DMS153 (cell line): ENCODE measurements at regions not wholly inside any gene's neighbourhood (a gene's known extent, or its start where the extent isn't known, plus 50 kb on each side); places are given as distances from the start of the nearest gene placed in this dataset.
"Not testable (repeated sequence)": the region's sequence is repeated elsewhere in the genome, so short reads cannot be mapped to it uniquely, and the experiment has no call there.

Experiments used
- DNase-seq: peaks from one replicate; lab custom pipeline; 2025; lab: John Stamatoyannopoulos, UW

DNA sequence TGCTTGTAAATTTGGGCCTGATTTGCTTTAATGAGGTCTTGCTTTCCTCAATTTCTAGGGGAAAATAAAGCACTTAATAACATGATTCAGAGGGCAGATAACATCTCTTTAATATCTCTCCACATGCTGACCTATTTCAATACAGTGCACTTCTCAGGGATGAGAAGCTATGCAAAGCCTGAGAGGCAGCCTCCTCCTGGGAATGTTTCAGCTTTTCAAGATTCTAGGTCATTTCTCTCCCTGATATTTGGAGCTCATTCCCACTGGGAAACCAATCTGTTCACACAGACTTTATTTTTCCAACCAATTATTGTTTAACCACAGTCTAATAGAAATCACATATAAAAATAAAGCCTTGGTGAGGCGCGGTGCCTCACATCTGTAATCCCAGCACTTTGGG lies 67.0 kb upstream of the LSAMP start:
- DNase-seq = no peak

GRCh38 chr3:116512931-116513330 lies 67.6 kb upstream of the LSAMP start:
- no peak for DNase-seq

GRCh38 chr3:116515973-116516372 lies 70.7 kb upstream of the LSAMP start:
- DNase-seq = no peak

- DNase-seq = no peak
Observed at GRCh38 chr3:116517308-116517707, 72.0 kb upstream of the LSAMP start.

- DNase-seq = not testable (repeated sequence)
Observed at GRCh38 chr3:116519101-116519500, 73.8 kb upstream of the LSAMP start.

DNA sequence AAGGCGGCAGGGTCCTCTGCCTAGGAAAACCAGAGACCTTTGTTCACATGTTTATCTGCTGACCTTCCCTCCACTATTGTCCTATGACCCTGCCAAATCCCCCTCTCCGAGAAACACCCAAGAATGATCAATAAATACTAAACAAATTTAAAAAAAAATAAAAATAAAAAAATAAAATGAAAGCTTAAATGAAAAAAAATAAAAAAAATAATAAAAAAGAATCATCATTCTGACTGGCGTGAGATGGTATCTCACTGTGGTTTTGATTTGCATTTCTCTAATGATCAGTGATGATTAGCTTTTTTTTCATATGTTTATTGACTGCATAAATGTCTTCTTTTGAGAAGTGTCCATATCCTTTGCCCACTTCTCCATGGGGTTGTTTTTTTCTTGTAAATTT lies 74.5 kb upstream of the LSAMP start:
- DNase-seq = not testable (repeated sequence)

- DNase-seq = no peak
Observed at GRCh38 chr3:116524453-116525210, 79.3 kb upstream of the LSAMP start.

- DNase-seq = no peak
Observed at GRCh38 chr3:116552246-116552645, 107.0 kb upstream of the LSAMP start.

GRCh38 chr3:116553355-116553754 lies 108.1 kb upstream of the LSAMP start:
- DNase-seq = no peak

- no peak for DNase-seq
Observed at GRCh38 chr3:116561529-116561928, 116.2 kb upstream of the LSAMP start.

- peak; percentile 55 for DNase-seq
Observed at GRCh38 chr3:116563351-116563750, 118.1 kb upstream of the LSAMP start.

GRCh38 chr3:116566478-116566960 lies 121.2 kb upstream of the LSAMP start:
- no peak for DNase-seq

GRCh38 chr3:116569611-116570010 lies 124.3 kb upstream of the LSAMP start:
- no peak for DNase-seq

- DNase-seq = no peak
Observed at GRCh38 chr3:116579840-116580239, 129.7 kb upstream of the TUSC7 start.

GRCh38 chr3:116586285-116586944 lies 123.2 kb upstream of the TUSC7 start:
- DNase-seq = no peak

DNA sequence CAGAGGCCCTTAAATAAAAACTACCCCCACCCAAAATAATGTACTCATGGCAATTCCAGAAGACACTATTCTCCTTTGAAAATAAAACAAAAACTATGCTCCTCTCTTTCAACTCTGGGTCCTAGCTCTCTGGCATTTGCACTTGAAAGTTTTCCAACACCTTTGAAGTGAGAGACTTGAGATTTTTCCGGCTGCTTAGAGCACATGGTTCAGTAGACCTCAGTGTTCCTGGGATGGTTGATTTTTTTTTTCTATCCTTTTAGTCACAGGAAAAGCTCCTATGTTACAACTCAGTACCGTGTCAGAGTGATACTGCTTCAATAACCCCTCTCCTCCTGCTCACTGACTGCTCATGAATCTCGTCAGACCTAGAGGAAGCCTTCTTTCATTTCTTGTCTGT lies 118.3 kb upstream of the TUSC7 start:
- DNase-seq = no peak

GRCh38 chr3:116601206-116601605 lies 108.4 kb upstream of the TUSC7 start:
- DNase-seq = no peak

DNA sequence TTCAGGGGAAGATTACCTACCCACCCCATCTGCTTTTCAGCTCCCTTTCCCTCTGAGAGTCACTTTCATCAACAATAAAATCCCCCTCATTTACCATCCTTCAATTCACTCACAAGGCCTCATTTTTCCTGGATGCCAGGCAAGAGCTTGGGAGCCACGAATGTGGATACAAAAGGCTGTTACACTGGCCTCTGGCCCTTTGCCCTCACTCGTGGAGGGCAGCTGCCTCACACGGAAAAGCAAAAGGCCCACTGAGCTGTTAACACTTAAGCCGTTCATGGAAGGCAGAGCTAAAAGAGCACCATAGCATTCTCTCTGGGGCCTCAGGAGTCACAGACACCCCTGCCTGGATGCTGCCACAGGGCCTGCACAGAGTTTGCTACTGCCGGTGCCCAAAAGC lies 102.4 kb upstream of the TUSC7 start:
- DNase-seq = no peak

GRCh38 chr3:116610124-116610523 lies 99.5 kb upstream of the TUSC7 start:
- DNase-seq = no peak

- DNase-seq = no peak
Observed at GRCh38 chr3:116614795-116615362, 94.7 kb upstream of the TUSC7 start.

DNA sequence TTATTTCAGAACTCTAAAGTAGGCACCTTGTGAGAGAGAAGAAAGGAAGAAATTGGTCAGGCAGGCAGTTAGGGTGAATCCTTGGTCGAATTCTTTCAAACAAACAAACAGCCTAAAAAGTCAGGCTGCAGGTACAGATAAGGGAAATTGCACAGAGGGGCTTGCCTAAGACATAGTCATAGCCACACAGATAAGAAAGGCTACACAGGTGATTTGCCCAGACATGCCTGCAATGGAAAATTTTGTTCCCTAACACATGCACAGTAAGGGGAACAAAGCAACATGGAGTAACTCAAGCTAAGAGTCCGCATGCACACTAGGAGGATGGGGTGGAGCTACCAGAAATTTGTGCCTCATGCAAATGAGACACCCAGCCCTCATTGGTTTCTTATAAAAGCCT lies 91.4 kb upstream of the TUSC7 start:
- no peak for DNase-seq

DNA sequence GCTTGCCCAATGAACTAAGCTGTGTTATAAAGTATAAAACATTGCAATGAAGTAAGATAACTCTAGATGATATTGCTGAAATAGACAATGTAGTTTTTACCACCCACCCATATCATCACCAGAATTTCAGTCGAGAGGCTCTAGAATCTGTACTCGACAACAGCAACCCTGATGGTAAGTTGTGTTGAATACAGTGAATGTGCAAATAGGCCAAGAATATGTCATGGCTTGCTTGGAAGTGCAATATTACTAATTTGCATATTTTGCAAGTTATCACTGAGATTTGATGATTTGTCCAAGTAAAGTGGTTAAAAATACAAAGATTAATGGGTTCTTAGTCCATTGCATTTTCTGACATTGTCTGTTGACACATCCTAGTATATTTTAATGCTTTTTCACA lies 90.6 kb upstream of the TUSC7 start:
- no peak for DNase-seq

- DNase-seq = no peak
Observed at GRCh38 chr3:116630494-116630893, 79.1 kb upstream of the TUSC7 start.
